ENCODE measurements at regions not wholly inside any gene's neighbourhood (a gene's known extent, or its start where the extent isn't known, plus 50 kb on each side); places are given as distances from the start of the nearest gene placed in this dataset.

DNA sequence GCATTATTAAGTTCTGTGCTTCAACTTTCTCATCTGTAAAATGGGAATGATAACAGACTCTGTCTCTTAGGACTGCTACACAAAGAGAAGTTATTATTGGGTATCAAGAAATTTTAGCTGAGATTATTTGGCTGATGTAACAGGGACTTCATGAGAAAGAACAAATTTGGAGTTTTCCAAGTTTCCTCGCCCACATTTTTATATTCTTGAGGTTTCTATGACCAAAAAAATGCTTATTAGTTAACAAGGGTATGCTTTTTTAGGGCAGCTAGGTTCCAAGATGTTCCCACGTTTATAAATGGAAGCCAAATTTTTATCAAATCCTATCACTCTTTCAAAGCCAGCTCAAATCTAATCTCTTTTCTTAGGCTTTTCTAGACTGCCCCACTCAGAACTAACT is 50.6 kb upstream of the C3orf80 start:
- TF ChIP-seq, protein P1, sequence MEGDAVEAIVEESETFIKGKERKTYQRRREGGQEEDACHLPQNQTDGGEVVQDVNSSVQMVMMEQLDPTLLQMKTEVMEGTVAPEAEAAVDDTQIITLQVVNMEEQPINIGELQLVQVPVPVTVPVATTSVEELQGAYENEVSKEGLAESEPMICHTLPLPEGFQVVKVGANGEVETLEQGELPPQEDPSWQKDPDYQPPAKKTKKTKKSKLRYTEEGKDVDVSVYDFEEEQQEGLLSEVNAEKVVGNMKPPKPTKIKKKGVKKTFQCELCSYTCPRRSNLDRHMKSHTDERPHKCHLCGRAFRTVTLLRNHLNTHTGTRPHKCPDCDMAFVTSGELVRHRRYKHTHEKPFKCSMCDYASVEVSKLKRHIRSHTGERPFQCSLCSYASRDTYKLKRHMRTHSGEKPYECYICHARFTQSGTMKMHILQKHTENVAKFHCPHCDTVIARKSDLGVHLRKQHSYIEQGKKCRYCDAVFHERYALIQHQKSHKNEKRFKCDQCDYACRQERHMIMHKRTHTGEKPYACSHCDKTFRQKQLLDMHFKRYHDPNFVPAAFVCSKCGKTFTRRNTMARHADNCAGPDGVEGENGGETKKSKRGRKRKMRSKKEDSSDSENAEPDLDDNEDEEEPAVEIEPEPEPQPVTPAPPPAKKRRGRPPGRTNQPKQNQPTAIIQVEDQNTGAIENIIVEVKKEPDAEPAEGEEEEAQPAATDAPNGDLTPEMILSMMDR (IDR thresholded peaks at IDR 0.05), result no peak
- TF ChIP-seq POLR2A (IDR thresholded peaks at IDR 0.05), result no peak
